Caco-2 (cell line): ENCODE measurements at regions not wholly inside any gene's neighbourhood (a gene's known extent, or its start where the extent isn't known, plus 50 kb on each side); places are given as distances from the start of the nearest gene placed in this dataset.

Experiments
- BruUV-seq: library from RNA; stranded (reverse); fragments of 400-500 nt; replicated peaks from 2 replicates; lab custom pipeline; 2021; lab: Mats Ljungman, UMichigan
- CTCF ChIA-PET: fragments of 300-600 bp; sonication (Branson Sonifier 250); formaldehyde crosslinking; loops from one replicate; lab custom pipeline; 2022; ENCODE audit warnings: antibody characterized with exemption; lab: Charles Lee
- POLR2A ChIA-PET: fragments of 300-600 bp; sonication (Branson Sonifier 250); formaldehyde crosslinking; loops from one replicate; lab custom pipeline; 2022; ENCODE audit warnings: antibody characterized with exemption; lab: Charles Lee
- DNase-seq, 2 experiments: peaks; one replicate each; pipeline versions ENCODE4 v3.0.0 to v3.0.0-alpha.2; 2020 to 2022
- H3K27me3 ChIP-seq: replicated peaks from 2 replicates; pipeline ENCODE4 v1.6.0; 2011; ENCODE audit warnings: low read length; ENCODE audit not compliant: control insufficient read depth, insufficient read depth
- H3K36me3 ChIP-seq: 2 replicates; pipeline ENCODE4 v1.5.1; 2011; ENCODE audit warnings: low read length; ENCODE audit not compliant: control insufficient read depth, insufficient read depth
- H3K4me1 ChIP-seq: fragments of 250-450 bp; sonication (Bioruptor Pico); 2 replicates; pipeline ENCODE4 v1.5.1; 2020; ENCODE audit warnings: mild to moderate bottlenecking
- H3K4me3 ChIP-seq: 2 replicates; pipeline ENCODE4 v1.5.1; 2011; ENCODE audit warnings: low read depth, mild to moderate bottlenecking, control low read depth, low read length
- H3K9me3 ChIP-seq: fragments of 250-450 bp; sonication (Bioruptor Pico); 2 replicates; pipeline ENCODE4 v1.5.1; 2020; ENCODE audit warnings: mild to moderate bottlenecking, moderate library complexity
- H3K27ac Mint-ChIP-seq: one replicate; pipeline ENCODE4 v1.8.0; 2022; ENCODE audit warnings: mixed read lengths; ENCODE audit not compliant: unreplicated experiment
- H3K27me3 Mint-ChIP-seq: one replicate; pipeline ENCODE4 v1.8.0; 2022; ENCODE audit warnings: mixed read lengths; ENCODE audit not compliant: insufficient read depth, unreplicated experiment
- H3K36me3 Mint-ChIP-seq: one replicate; pipeline ENCODE4 v1.8.0; 2022; ENCODE audit warnings: mild to moderate bottlenecking, mixed read lengths; ENCODE audit not compliant: insufficient read depth, unreplicated experiment
- H3K4me1 Mint-ChIP-seq: one replicate; pipeline ENCODE4 v1.8.0; 2022; ENCODE audit warnings: low read depth, mixed read lengths; ENCODE audit not compliant: unreplicated experiment
- H3K4me3 Mint-ChIP-seq: one replicate; pipeline ENCODE4 v1.8.0; 2022; ENCODE audit warnings: mild to moderate bottlenecking, moderate library complexity, mixed read lengths; ENCODE audit not compliant: unreplicated experiment
- H3K9me3 Mint-ChIP-seq: one replicate; pipeline ENCODE4 v1.8.0; 2022; ENCODE audit warnings: mixed read lengths; ENCODE audit not compliant: unreplicated experiment
- intact Hi-C: fragments of 100-400 bp; cut with micrococcal nuclease; formaldehyde crosslinking; loops from one replicate; pipeline ENCODE4 v1.10.0; 2022; ENCODE audit not compliant: unreplicated experiment
- TF ChIP-seq, protein P1 (sequence below), 2 experiments: fragments of 200-600 bp in 1 of 2; IDR thresholded peaks; 1 replicate in 1 of 2; 2 replicates in 1 of 2; pipeline versions ENCODE4 v1.5.1 to v1.8.0; 2011 to 2022; ENCODE audit warnings: antibody characterized with exemption in 1 of 2, control low read depth in 1 of 2, inconsistent platforms in 1 of 2, low read depth in 1 of 2, low read length in 1 of 2, mild to moderate bottlenecking in 1 of 2, moderate library complexity in 1 of 2; ENCODE audit not compliant: insufficient read depth in 1 of 2, severe bottlenecking in 1 of 2, unreplicated experiment in 1 of 2

DNA sequence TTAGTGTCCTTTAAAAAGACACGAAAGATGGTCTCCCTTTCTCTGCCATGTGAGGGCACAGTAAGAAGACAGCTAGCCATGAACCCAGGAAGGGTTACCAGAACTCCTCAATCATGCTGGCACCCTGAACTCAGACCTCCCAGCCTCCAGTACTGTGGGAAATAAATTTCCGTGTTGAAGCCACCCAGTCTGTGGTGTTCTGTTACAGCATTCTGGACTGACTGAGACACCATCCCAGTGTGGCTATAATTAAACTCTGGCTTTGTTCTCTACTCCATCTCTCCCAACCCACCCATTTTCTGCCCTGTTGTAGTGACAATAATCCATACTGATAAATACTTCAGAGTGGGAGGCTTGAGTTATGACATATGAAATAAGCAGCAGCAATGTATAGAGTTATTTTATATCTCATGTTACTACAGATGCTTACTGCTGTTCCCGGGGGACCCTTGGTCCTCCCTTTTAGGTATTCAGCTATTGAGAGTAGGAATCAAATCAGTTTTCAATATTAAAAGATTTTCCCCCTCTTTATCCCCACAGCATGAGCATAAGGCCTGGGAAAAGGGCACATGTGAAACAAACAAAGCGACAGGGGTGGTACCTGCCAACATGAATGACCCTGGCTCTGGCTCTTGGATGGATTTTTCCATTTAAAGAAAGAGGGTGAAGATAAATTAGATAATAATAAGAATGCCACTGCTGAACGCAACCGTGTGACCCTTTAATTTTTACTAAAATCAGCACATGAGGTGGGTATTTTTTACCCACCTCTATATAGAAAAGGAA lies 224.3 kb upstream of the SLC35B3 start:
- no peaks in the 10 kb centered on the region for H3K9me3 Mint-ChIP-seq
- intact Hi-C loops: no loop called here
- BruUV-seq: no TSS peak
- Histone ChIP-seq H3K9me3 (no peaks in the 10 kb centered on the region), H3K4me3 (no peak overlapping the region), H3K36me3 (no peaks in the 10 kb centered on the region), H3K27me3 (no peaks in the 10 kb centered on the region), H3K4me1 (peaks cover 44% of the 10 kb centered on the region)
- H3K27me3 Mint-ChIP-seq: no peaks in the 10 kb centered on the region
- no peak overlapping the region for H3K27ac Mint-ChIP-seq
- no peak for DNase-seq
- H3K4me3 Mint-ChIP-seq: no peak overlapping the region
- ChIA-PET POLR2A (no interaction called here), CTCF (no interaction called here)
- TF ChIP-seq, protein P1, sequence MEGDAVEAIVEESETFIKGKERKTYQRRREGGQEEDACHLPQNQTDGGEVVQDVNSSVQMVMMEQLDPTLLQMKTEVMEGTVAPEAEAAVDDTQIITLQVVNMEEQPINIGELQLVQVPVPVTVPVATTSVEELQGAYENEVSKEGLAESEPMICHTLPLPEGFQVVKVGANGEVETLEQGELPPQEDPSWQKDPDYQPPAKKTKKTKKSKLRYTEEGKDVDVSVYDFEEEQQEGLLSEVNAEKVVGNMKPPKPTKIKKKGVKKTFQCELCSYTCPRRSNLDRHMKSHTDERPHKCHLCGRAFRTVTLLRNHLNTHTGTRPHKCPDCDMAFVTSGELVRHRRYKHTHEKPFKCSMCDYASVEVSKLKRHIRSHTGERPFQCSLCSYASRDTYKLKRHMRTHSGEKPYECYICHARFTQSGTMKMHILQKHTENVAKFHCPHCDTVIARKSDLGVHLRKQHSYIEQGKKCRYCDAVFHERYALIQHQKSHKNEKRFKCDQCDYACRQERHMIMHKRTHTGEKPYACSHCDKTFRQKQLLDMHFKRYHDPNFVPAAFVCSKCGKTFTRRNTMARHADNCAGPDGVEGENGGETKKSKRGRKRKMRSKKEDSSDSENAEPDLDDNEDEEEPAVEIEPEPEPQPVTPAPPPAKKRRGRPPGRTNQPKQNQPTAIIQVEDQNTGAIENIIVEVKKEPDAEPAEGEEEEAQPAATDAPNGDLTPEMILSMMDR (IDR thresholded peaks at IDR 0.05; ENCODE audit: insufficient read depth in 1 of 2, low read depth in 1 of 2, low read length in 1 of 2, severe bottlenecking in 1 of 2, unreplicated experiment in 1 of 2): no peak
- H3K36me3 Mint-ChIP-seq: no peaks in the 10 kb centered on the region
- peaks cover 16% of the 10 kb centered on the region for H3K4me1 Mint-ChIP-seq

DNA sequence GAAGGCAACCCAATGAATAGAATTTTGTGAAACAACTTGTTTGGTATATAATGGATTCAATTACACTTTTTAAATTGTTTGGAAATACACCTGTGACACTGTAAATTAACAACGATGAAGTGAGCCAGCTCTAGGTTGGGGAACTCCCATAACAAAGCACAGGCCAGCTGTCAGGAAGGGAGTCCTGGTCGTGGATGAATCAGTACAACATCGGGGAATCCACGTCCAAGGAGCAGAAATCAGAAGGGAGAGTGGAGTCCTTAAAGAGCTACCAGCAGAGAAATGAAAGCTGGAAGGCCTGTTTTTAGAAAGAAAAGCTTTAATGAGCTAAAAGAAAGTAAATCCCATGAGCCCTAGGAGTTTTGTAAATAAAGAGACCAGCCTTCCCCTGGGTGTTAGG lies 223.1 kb upstream of the SLC35B3 start:
- Mint-ChIP-seq H3K9me3 (no peaks in the 10 kb centered on the region), H3K36me3 (no peaks in the 10 kb centered on the region), H3K27ac (no peak overlapping the region), H3K4me1 (peaks cover 16% of the 10 kb centered on the region), H3K27me3 (no peaks in the 10 kb centered on the region), H3K4me3 (no peak overlapping the region)
- H3K27me3 ChIP-seq: no peaks in the 10 kb centered on the region
- intact Hi-C loops: no loop called here
- H3K4me3 ChIP-seq: no peak overlapping the region
- BruUV-seq: no TSS peak
- H3K4me1 ChIP-seq: peaks cover 45% of the 10 kb centered on the region
- H3K36me3 ChIP-seq: no peaks in the 10 kb centered on the region
- DNase-seq: no peak
- CTCF ChIA-PET: no interaction called here
- POLR2A ChIA-PET: no interaction called here
- TF ChIP-seq, protein P1 (IDR thresholded peaks at IDR 0.05; ENCODE audit: insufficient read depth in 1 of 2, low read depth in 1 of 2, low read length in 1 of 2, severe bottlenecking in 1 of 2, unreplicated experiment in 1 of 2): no peak
- H3K9me3 ChIP-seq: no peaks in the 10 kb centered on the region

DNA sequence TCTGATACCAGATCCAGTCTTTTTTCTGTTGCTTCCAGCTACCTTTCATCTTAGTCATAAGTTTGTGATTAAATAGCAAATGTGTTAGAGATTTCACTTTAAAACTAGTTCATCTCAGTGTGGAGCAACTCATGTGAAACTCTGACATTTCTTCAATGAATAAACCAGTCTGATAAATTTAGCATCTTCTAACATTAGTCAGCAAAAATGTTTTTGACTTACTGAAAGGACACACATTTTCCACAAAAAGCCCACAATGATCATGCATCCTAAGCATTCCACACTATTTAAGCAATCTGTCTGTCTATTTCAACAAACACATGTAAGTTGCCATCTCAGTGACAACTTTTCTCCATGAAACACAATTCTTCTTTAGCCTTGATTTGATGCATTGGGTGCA lies 222.2 kb upstream of the SLC35B3 start:
- CTCF ChIA-PET: no interaction called here
- TF ChIP-seq, protein P1 (IDR thresholded peaks at IDR 0.05; ENCODE audit: insufficient read depth in 1 of 2, low read depth in 1 of 2, low read length in 1 of 2, severe bottlenecking in 1 of 2, unreplicated experiment in 1 of 2): no peak
- intact Hi-C loops: no loop called here

More for the DNA sequence above, 222.2 kb upstream of the SLC35B3 start:
- no peak for DNase-seq
- no peaks in the 10 kb centered on the region for H3K36me3 ChIP-seq
- H3K36me3 Mint-ChIP-seq: no peaks in the 10 kb centered on the region
- H3K27ac Mint-ChIP-seq: no peak overlapping the region
- H3K27me3 Mint-ChIP-seq: no peaks in the 10 kb centered on the region
- H3K9me3 Mint-ChIP-seq: no peaks in the 10 kb centered on the region
- POLR2A ChIA-PET: no interaction called here
- BruUV-seq: no TSS peak
- no peaks in the 10 kb centered on the region for H3K27me3 ChIP-seq
- H3K9me3 ChIP-seq: no peaks in the 10 kb centered on the region
- peaks cover 16% of the 10 kb centered on the region for H3K4me1 Mint-ChIP-seq
- H3K4me1 ChIP-seq: peaks cover 51% of the 10 kb centered on the region
- no peak overlapping the region for H3K4me3 ChIP-seq
- H3K4me3 Mint-ChIP-seq: no peak overlapping the region
